ENCODE measurements at regions not wholly inside any gene's neighbourhood (a gene's known extent, or its start where the extent isn't known, plus 50 kb on each side); places are given as distances from the start of the nearest gene placed in this dataset.

DNA sequence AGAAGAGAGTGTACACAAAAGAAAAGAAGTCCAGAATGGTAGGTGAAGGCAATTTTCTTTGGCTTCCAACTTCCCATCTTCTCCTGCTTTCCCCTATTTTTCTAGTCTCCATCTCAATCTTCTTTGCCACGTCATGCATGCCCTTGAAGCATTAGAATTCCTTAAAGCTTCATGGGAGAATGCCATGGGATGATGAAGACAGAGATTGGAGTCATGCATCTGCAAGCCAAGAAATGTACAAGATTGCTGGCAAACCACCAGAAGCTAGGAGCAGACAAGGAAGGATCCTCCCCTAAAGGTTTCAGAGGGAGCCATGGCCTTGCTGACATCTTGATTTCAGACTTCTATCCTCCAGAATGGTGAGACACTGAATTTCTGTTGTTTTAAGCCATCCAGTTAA is 305.9 kb downstream of the HRH4 start:
- Histone ChIP-seq H2AFZ (ENCODE audit: low read depth, low read length, severe bottlenecking) (no peak overlapping the region), H3K9me3 (ENCODE audit: insufficient read depth, low read length) (peaks cover 5% of the 10 kb centered on the region; the same call in 1 of the 2 replicates), H3K4me2 (ENCODE audit: low read depth, low read length, poor library complexity, severe bottlenecking) (no peak overlapping the region)

DNA sequence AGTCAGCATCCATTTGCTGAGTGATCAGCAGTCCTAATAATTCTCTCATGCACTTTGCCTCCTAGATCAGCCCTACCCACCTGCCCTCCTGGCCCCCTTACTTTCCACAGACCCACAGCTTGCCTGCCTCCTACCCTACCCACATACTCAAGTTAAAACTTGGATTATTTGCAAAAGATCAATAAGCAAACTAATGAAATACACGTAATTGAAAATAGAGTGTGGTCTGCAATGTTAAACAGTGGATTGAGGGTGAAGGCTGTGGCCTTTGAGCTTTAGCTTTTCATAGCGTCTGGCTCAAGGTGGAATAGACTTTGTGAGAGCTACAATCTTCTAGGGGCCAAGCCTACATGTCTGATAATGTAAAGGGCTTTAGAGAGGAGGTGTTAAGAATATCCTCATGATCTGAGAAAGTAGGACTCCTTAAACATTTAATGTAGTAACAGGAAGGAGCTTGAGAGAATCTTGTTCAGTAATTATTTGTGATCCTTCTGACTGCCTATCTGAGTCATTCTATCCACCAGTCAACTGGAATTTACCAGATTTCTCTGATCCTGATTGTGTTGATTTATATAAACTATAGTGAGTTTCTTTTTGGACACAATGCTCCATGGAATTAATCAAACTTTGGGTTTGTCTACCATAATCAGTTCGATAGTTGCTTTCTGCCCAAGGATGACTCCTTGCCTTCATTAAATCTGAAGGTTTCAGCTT is 310.0 kb downstream of the HRH4 start:
- no peaks in the 10 kb centered on the region for H3K27me3 ChIP-seq (ENCODE audit: low read length)

More for the DNA sequence above, 305.9 kb downstream of the HRH4 start:
- no peak overlapping the region for H3K9ac ChIP-seq (ENCODE audit: low read length)
- no peaks in the 10 kb centered on the region for H3K9me2 ChIP-seq (replicated peaks; ENCODE audit: insufficient read depth, low read length)
- H3F3A ChIP-seq (ENCODE audit: insufficient read depth) = no peaks in the 10 kb centered on the region
- H3K27ac ChIP-seq (ENCODE audit: low read depth, low read length) = no peak overlapping the region
- TF ChIP-seq EZH2phosphoT487 (conservative IDR thresholded peaks at IDR 0.05; ENCODE audit: low read length) = no peak
- no peak for TF ChIP-seq CTCF (IDR thresholded peaks at IDR 0.05; ENCODE audit: insufficient read depth, low read length, poor library complexity, severe bottlenecking)
- H3K27me3 ChIP-seq (ENCODE audit: low read length) = no peaks in the 10 kb centered on the region
- H3K79me2 ChIP-seq (ENCODE audit: insufficient read depth, low read length) = no peaks in the 10 kb centered on the region
- no peaks in the 10 kb centered on the region for H4K20me1 ChIP-seq (ENCODE audit: low read depth, low read length)
- H3K36me3 ChIP-seq (ENCODE audit: low read length) = no peaks in the 10 kb centered on the region
- H3K4me3 ChIP-seq (ENCODE audit: insufficient read depth, low read length, poor library complexity, severe bottlenecking) = no peak overlapping the region

GRCh38 chr18:24771300-24771699 is 310.9 kb downstream of the HRH4 start:
- H3K27me3 ChIP-seq (ENCODE audit: low read length) = no peaks in the 10 kb centered on the region

More for the DNA sequence above, 310.0 kb downstream of the HRH4 start:
- H3K27ac ChIP-seq (ENCODE audit: low read depth, low read length) = no peak overlapping the region
- H3K4me2 ChIP-seq (ENCODE audit: low read depth, low read length, poor library complexity, severe bottlenecking) = no peak overlapping the region
- H3K9ac ChIP-seq (ENCODE audit: low read length) = no peak overlapping the region
- H3K4me3 ChIP-seq (ENCODE audit: insufficient read depth, low read length, poor library complexity, severe bottlenecking) = no peak overlapping the region
- H3K9me3 ChIP-seq (ENCODE audit: insufficient read depth, low read length) = no peaks in the 10 kb centered on the region
- H3F3A ChIP-seq (ENCODE audit: insufficient read depth) = no peaks in the 10 kb centered on the region
- no peak overlapping the region for H2AFZ ChIP-seq (ENCODE audit: low read depth, low read length, severe bottlenecking)
- H4K20me1 ChIP-seq (ENCODE audit: low read depth, low read length) = no peaks in the 10 kb centered on the region
- H3K9me2 ChIP-seq (replicated peaks; ENCODE audit: insufficient read depth, low read length) = no peaks in the 10 kb centered on the region
- no peaks in the 10 kb centered on the region for H3K36me3 ChIP-seq (ENCODE audit: low read length)
- H3K79me2 ChIP-seq (ENCODE audit: insufficient read depth, low read length) = no peaks in the 10 kb centered on the region
- TF ChIP-seq EZH2phosphoT487 (conservative IDR thresholded peaks at IDR 0.05; ENCODE audit: low read length) (no peak), CTCF (IDR thresholded peaks at IDR 0.05; ENCODE audit: insufficient read depth, low read length, poor library complexity, severe bottlenecking) (no peak)

More at GRCh38 chr18:24771300-24771699, 310.9 kb downstream of the HRH4 start:
- no peaks in the 10 kb centered on the region for H3K79me2 ChIP-seq (ENCODE audit: insufficient read depth, low read length)
- H3K4me2 ChIP-seq (ENCODE audit: low read depth, low read length, poor library complexity, severe bottlenecking) = no peak overlapping the region
- TF ChIP-seq CTCF (IDR thresholded peaks at IDR 0.05; ENCODE audit: insufficient read depth, low read length, poor library complexity, severe bottlenecking) (no peak), EZH2phosphoT487 (conservative IDR thresholded peaks at IDR 0.05; ENCODE audit: low read length) (no peak)
- no peak overlapping the region for H3K27ac ChIP-seq (ENCODE audit: low read depth, low read length)
- no peak overlapping the region for H2AFZ ChIP-seq (ENCODE audit: low read depth, low read length, severe bottlenecking)
- no peaks in the 10 kb centered on the region for H3K9me3 ChIP-seq (ENCODE audit: insufficient read depth, low read length)
- no peaks in the 10 kb centered on the region for H3K36me3 ChIP-seq (ENCODE audit: low read length)
- no peaks in the 10 kb centered on the region for H3K9me2 ChIP-seq (replicated peaks; ENCODE audit: insufficient read depth, low read length)
- no peak overlapping the region for H3K4me3 ChIP-seq (ENCODE audit: insufficient read depth, low read length, poor library complexity, severe bottlenecking)
- no peaks in the 10 kb centered on the region for H4K20me1 ChIP-seq (ENCODE audit: low read depth, low read length)
- H3F3A ChIP-seq (ENCODE audit: insufficient read depth) = no peaks in the 10 kb centered on the region
- H3K9ac ChIP-seq (ENCODE audit: low read length) = no peak overlapping the region
